ENCODE measurements at regions not wholly inside any gene's neighbourhood (a gene's known extent, or its start where the extent isn't known, plus 50 kb on each side); places are given as distances from the start of the nearest gene placed in this dataset.

GRCh38 chr4:13244444-13244843 lies 239.7 kb downstream of the RAB28 start:
- no peak for TF ChIP-seq CTCF (IDR thresholded peaks at IDR 0.05; ENCODE audit: low read depth, low read length, missing control alignments)
- DNase-seq (ENCODE audit: low read depth) = no peak
- no peak overlapping the region for H3K4me3 ChIP-seq (ENCODE audit: low read depth, low read length)

- DNase-seq (ENCODE audit: low read depth) = no peak
- no peak for TF ChIP-seq CTCF (IDR thresholded peaks at IDR 0.05; ENCODE audit: low read depth, low read length, missing control alignments)
- H3K4me3 ChIP-seq (ENCODE audit: low read depth, low read length) = no peak overlapping the region
Measured at GRCh38 chr4:13243152-13243551, 241.0 kb downstream of the RAB28 start.

- DNase-seq (ENCODE audit: low read depth) = no peak
- H3K4me3 ChIP-seq (ENCODE audit: low read depth, low read length) = no peak overlapping the region
- TF ChIP-seq CTCF (IDR thresholded peaks at IDR 0.05; ENCODE audit: low read depth, low read length, missing control alignments) = no peak
Measured at GRCh38 chr4:13240066-13240465, 244.1 kb downstream of the RAB28 start.

- no peak overlapping the region for H3K4me3 ChIP-seq (ENCODE audit: low read depth, low read length)
- DNase-seq (ENCODE audit: low read depth) = no peak
- no peak for TF ChIP-seq CTCF (IDR thresholded peaks at IDR 0.05; ENCODE audit: low read depth, low read length, missing control alignments)
Measured at GRCh38 chr4:13238936-13239335, 245.2 kb downstream of the RAB28 start.

GRCh38 chr4:13236485-13236884 lies 247.7 kb downstream of the RAB28 start:
- H3K4me3 ChIP-seq (ENCODE audit: low read depth, low read length) = no peak overlapping the region
- DNase-seq (ENCODE audit: low read depth) = no peak
- TF ChIP-seq CTCF (IDR thresholded peaks at IDR 0.05; ENCODE audit: low read depth, low read length, missing control alignments) = no peak

GRCh38 chr4:13233755-13234154 lies 250.4 kb downstream of the RAB28 start:
- TF ChIP-seq CTCF (IDR thresholded peaks at IDR 0.05; ENCODE audit: low read depth, low read length, missing control alignments) = no peak
- no peak overlapping the region for H3K4me3 ChIP-seq (ENCODE audit: low read depth, low read length)
- DNase-seq (ENCODE audit: low read depth) = no peak

- no peak for TF ChIP-seq CTCF (IDR thresholded peaks at IDR 0.05; ENCODE audit: low read depth, low read length, missing control alignments)
- no peak for DNase-seq (ENCODE audit: low read depth)
- H3K4me3 ChIP-seq (ENCODE audit: low read depth, low read length) = no peak overlapping the region
Measured at GRCh38 chr4:13219971-13220370, 264.2 kb downstream of the RAB28 start.

All from GM12864 (cell line).